Activated CD4-positive, alpha-beta T cell treated with anti-CD3 and anti-CD28 coated beads, Interleukin-2, Interleukin-6, amounts not matched to agents 100 ng/mL and 50 ng/mL, durations not matched to agents 16 hours and 8 hours (primary cell): ENCODE measurements at regions not wholly inside any gene's neighbourhood (a gene's known extent, or its start where the extent isn't known, plus 50 kb on each side); places are given as distances from the start of the nearest gene placed in this dataset.
A peak's percentile ranks its signal among the peaks of the same experiment; 100 is the strongest.

Experiments
- DNase-seq: peaks from one replicate; pipeline ENCODE4 v3.0.0-alpha.2; 2020

GRCh38 chr2:12391116-12391515, 325.6 kb upstream of the TRIB2 start:
- DNase-seq = no peak

- no peak for DNase-seq
Observed at GRCh38 chr2:12396699-12397098, 320.0 kb upstream of the TRIB2 start.

GRCh38 chr2:12397854-12398253, 318.9 kb upstream of the TRIB2 start:
- no peak for DNase-seq

- DNase-seq = no peak
Observed at GRCh38 chr2:12399240-12399639, 317.5 kb upstream of the TRIB2 start.

- DNase-seq = no peak
Observed at GRCh38 chr2:12400543-12400942, 316.2 kb upstream of the TRIB2 start.

GRCh38 chr2:12402440-12403139, 314.1 kb upstream of the TRIB2 start:
- no peak for DNase-seq

- DNase-seq = no peak
Observed at GRCh38 chr2:12404497-12404896, 312.2 kb upstream of the TRIB2 start.

- DNase-seq = no peak
Observed at GRCh38 chr2:12407160-12407559, 309.6 kb upstream of the TRIB2 start.

GRCh38 chr2:12412898-12413305, 303.8 kb upstream of the TRIB2 start:
- peak; percentile 53 for DNase-seq

GRCh38 chr2:12415536-12415935, 301.2 kb upstream of the TRIB2 start:
- DNase-seq = no peak

- peak; percentile 59 for DNase-seq
Observed at GRCh38 chr2:12416600-12416999, 300.1 kb upstream of the TRIB2 start.

- no peak for DNase-seq
Observed at GRCh38 chr2:12417786-12418185, 298.9 kb upstream of the TRIB2 start.

GRCh38 chr2:12419803-12420202, 296.9 kb upstream of the TRIB2 start:
- no peak for DNase-seq

- DNase-seq = no peak
Observed at GRCh38 chr2:12421046-12421445, 295.7 kb upstream of the TRIB2 start.

- no peak for DNase-seq
Observed at GRCh38 chr2:12424219-12424618, 292.5 kb upstream of the TRIB2 start.

- no peak for DNase-seq
Observed at GRCh38 chr2:12424809-12425208, 291.9 kb upstream of the TRIB2 start.

- DNase-seq = no peak
Observed at GRCh38 chr2:12428324-12428723, 288.4 kb upstream of the TRIB2 start.

- no peak for DNase-seq
Observed at GRCh38 chr2:12428786-12429185, 287.9 kb upstream of the TRIB2 start.

GRCh38 chr2:12429779-12430406, 286.8 kb upstream of the TRIB2 start:
- no peak for DNase-seq

GRCh38 chr2:12430407-12431133, 286.2 kb upstream of the TRIB2 start:
- DNase-seq = peak; percentile 62

- no peak for DNase-seq
Observed at GRCh38 chr2:12432985-12433625, 283.6 kb upstream of the TRIB2 start.

- DNase-seq = no peak
Observed at GRCh38 chr2:12433626-12433990, 283.1 kb upstream of the TRIB2 start.

- DNase-seq = no peak
Observed at GRCh38 chr2:12434630-12435098, 282.1 kb upstream of the TRIB2 start.
